HG02973 (cell line): ENCODE measurements at regions not wholly inside any gene's neighbourhood (a gene's known extent, or its start where the extent isn't known, plus 50 kb on each side); places are given as distances from the start of the nearest gene placed in this dataset.

Source experiments
- ATAC-seq: cut with Tn5 transposase; IDR thresholded peaks from one replicate; pipeline ENCODE4 v1.9.1; 2021; ENCODE audit warnings: moderate library complexity; ENCODE audit not compliant: unreplicated experiment

- no peak for ATAC-seq
Observed at GRCh38 chr2:181828122-181828705, 63.3 kb upstream of the ITPRID2 start.

- ATAC-seq: no peak
Observed at GRCh38 chr2:181829230-181829629, 62.3 kb upstream of the ITPRID2 start.

GRCh38 chr2:181832015-181832414 is 59.5 kb upstream of the ITPRID2 start:
- no peak for ATAC-seq

- ATAC-seq: no peak
Observed at GRCh38 chr2:181836583-181836982, 54.9 kb upstream of the ITPRID2 start.

GRCh38 chr2:181837563-181837962 is 54.0 kb upstream of the ITPRID2 start:
- ATAC-seq: no peak

GRCh38 chr2:181839811-181840210 is 51.7 kb upstream of the ITPRID2 start:
- no peak for ATAC-seq

GRCh38 chr2:181841079-181841478 is 50.5 kb upstream of the ITPRID2 start:
- ATAC-seq: no peak
